GM06990 (cell line): ENCODE measurements at regions not wholly inside any gene's neighbourhood (a gene's known extent, or its start where the extent isn't known, plus 50 kb on each side); places are given as distances from the start of the nearest gene placed in this dataset.

ENCODE experiments used
- DNase-seq: peaks from one replicate; pipeline ENCODE4 v3.0.0-alpha.2; 2011; ENCODE audit not compliant: insufficient read length; ENCODE audit errors: extremely low read depth
- H3K27me3 ChIP-seq: replicated peaks from 2 replicates; pipeline ENCODE4 v1.6.0; 2011; ENCODE audit warnings: low read length; ENCODE audit not compliant: control insufficient read depth, insufficient read depth
- H3K36me3 ChIP-seq: 2 replicates; pipeline ENCODE4 v1.5.1; 2011; ENCODE audit warnings: low read length; ENCODE audit not compliant: control insufficient read depth, insufficient read depth
- H3K4me3 ChIP-seq: replicated peaks from 2 replicates; pipeline ENCODE4 v1.5.1; 2011; ENCODE audit warnings: low read depth, mild to moderate bottlenecking, control low read depth, low read length
- CTCF ChIP-seq: IDR thresholded peaks from 2 replicates; pipeline ENCODE4 v1.5.1; 2011; ENCODE audit warnings: low read length, control low read depth, mild to moderate bottlenecking, inconsistent platforms; ENCODE audit not compliant: insufficient read depth, poor library complexity, severe bottlenecking

GRCh38 chr12:72774023-72774422 is 501.9 kb downstream of the TRHDE start:
- Histone ChIP-seq H3K36me3 (no peaks in the 10 kb centered on the region), H3K27me3 (no peaks in the 10 kb centered on the region), H3K4me3 (no peak overlapping the region)
- no peak for DNase-seq
- TF ChIP-seq CTCF = no peak

- no peak for TF ChIP-seq CTCF
- Histone ChIP-seq H3K36me3 (no peaks in the 10 kb centered on the region), H3K27me3 (no peaks in the 10 kb centered on the region), H3K4me3 (no peak overlapping the region)
- no peak for DNase-seq
These were observed 505.6 kb downstream of the TRHDE start for GRCh38 chr12:72777806-72778205.

GRCh38 chr12:72790273-72790672 is 518.1 kb downstream of the TRHDE start:
- H3K27me3 ChIP-seq = no peaks in the 10 kb centered on the region
- DNase-seq = no peak
- no peak overlapping the region for H3K4me3 ChIP-seq
- no peaks in the 10 kb centered on the region for H3K36me3 ChIP-seq
- TF ChIP-seq CTCF = no peak

- TF ChIP-seq CTCF = no peak
- no peak for DNase-seq
These were observed 520.7 kb downstream of the TRHDE start for GRCh38 chr12:72792889-72793288.

GRCh38 chr12:72793796-72794195 is 521.6 kb downstream of the TRHDE start:
- H3K4me3 ChIP-seq = no peak overlapping the region
- no peaks in the 10 kb centered on the region for H3K27me3 ChIP-seq
- no peaks in the 10 kb centered on the region for H3K36me3 ChIP-seq
- no peak for DNase-seq
- no peak for TF ChIP-seq CTCF

More at GRCh38 chr12:72792889-72793288, 520.7 kb downstream of the TRHDE start:
- H3K36me3 ChIP-seq = no peaks in the 10 kb centered on the region
- no peak overlapping the region for H3K4me3 ChIP-seq
- no peaks in the 10 kb centered on the region for H3K27me3 ChIP-seq

GRCh38 chr12:72815421-72815820 is 543.3 kb downstream of the TRHDE start:
- TF ChIP-seq CTCF = no peak
- no peak overlapping the region for H3K4me3 ChIP-seq
- H3K36me3 ChIP-seq = no peaks in the 10 kb centered on the region
- DNase-seq = no peak
- H3K27me3 ChIP-seq = no peaks in the 10 kb centered on the region
